Parathyroid adenoma (tissue), 2 donors: ENCODE measurements at regions not wholly inside any gene's neighbourhood (a gene's known extent, or its start where the extent isn't known, plus 50 kb on each side); places are given as distances from the start of the nearest gene placed in this dataset.

Experiments
- H2AFZ ChIP-seq: fragments of 300-600 bp; sonication (generic); one replicate; pipeline ENCODE4 v1.7.0; 2017; ENCODE audit warnings: antibody characterized with exemption, mild to moderate bottlenecking
- H3K27ac ChIP-seq: fragments of 300-600 bp; sonication (generic); one replicate; pipeline ENCODE4 v1.7.0; 2017
- H3K27me3 ChIP-seq: fragments of 300-600 bp; sonication (generic); one replicate; pipeline ENCODE4 v1.7.0; 2017; ENCODE audit warnings: low read length; ENCODE audit not compliant: control insufficient read depth, insufficient read depth
- H3K36me3 ChIP-seq: fragments of 300-600 bp; sonication (generic); one replicate; pipeline ENCODE4 v1.7.0; 2017; ENCODE audit warnings: low read length; ENCODE audit not compliant: control insufficient read depth, insufficient read depth
- H3K4me1 ChIP-seq: fragments of 300-600 bp; sonication (generic); one replicate; pipeline ENCODE4 v1.7.0; 2017; ENCODE audit warnings: control low read depth
- H3K4me2 ChIP-seq: fragments of 300-600 bp; sonication (generic); one replicate; pipeline ENCODE4 v1.7.0; 2017; ENCODE audit warnings: low read length
- H3K4me3 ChIP-seq: fragments of 300-600 bp; sonication (generic); one replicate; pipeline ENCODE4 v1.7.0; 2017; ENCODE audit warnings: low read depth, low read length
- H3K79me2 ChIP-seq: fragments of 300-600 bp; sonication (generic); one replicate; pipeline ENCODE4 v1.7.0; 2017; ENCODE audit warnings: control low read depth
- H3K9ac ChIP-seq: fragments of 300-600 bp; sonication (generic); one replicate; pipeline ENCODE4 v1.7.0; 2017; ENCODE audit warnings: mild to moderate bottlenecking
- H3K9me3 ChIP-seq: fragments of 300-600 bp; sonication (generic); one replicate; pipeline ENCODE4 v1.7.0; 2017; ENCODE audit warnings: low read length; ENCODE audit not compliant: control insufficient read depth
- TF ChIP-seq, protein P1 (sequence below): fragments of 300-600 bp; sonication (generic); IDR thresholded peaks from one replicate; pipeline ENCODE4 v1.7.0; 2017; ENCODE audit warnings: antibody characterized with exemption, mild to moderate bottlenecking
- donor health status: primary hyperparathyroidism.

DNA sequence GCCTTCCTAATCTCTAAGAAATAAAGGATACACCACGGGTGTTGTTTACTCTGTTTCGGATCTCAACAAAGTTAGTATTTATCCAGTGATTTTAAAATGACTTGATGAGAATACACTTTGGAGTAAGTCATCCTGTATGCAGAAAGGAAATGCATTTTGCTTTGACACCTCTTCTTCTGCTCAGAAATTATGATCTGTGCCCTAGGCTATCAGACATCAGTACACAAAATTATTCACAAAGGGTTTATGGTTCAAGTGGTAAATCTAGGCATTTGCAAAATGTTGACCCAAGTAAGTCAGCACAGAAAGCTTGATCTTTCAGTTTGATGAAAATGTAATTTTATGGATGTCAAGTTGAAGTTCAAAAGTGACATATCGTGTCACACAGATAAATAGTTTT lies 248.5 kb downstream of the ATP23 start:
- H3K27ac ChIP-seq: no peak overlapping the region
- no peaks in the 10 kb centered on the region for H3K4me1 ChIP-seq
- H3K27me3 ChIP-seq: no peaks in the 10 kb centered on the region
- no peaks in the 10 kb centered on the region for H3K36me3 ChIP-seq
- H2AFZ ChIP-seq: no peak overlapping the region
- H3K79me2 ChIP-seq: no peaks in the 10 kb centered on the region
- H3K9ac ChIP-seq: no peak overlapping the region
- TF ChIP-seq, protein P1, sequence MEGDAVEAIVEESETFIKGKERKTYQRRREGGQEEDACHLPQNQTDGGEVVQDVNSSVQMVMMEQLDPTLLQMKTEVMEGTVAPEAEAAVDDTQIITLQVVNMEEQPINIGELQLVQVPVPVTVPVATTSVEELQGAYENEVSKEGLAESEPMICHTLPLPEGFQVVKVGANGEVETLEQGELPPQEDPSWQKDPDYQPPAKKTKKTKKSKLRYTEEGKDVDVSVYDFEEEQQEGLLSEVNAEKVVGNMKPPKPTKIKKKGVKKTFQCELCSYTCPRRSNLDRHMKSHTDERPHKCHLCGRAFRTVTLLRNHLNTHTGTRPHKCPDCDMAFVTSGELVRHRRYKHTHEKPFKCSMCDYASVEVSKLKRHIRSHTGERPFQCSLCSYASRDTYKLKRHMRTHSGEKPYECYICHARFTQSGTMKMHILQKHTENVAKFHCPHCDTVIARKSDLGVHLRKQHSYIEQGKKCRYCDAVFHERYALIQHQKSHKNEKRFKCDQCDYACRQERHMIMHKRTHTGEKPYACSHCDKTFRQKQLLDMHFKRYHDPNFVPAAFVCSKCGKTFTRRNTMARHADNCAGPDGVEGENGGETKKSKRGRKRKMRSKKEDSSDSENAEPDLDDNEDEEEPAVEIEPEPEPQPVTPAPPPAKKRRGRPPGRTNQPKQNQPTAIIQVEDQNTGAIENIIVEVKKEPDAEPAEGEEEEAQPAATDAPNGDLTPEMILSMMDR: no peak
- H3K4me3 ChIP-seq: no peak overlapping the region
- H3K4me2 ChIP-seq: no peak overlapping the region
- H3K9me3 ChIP-seq: peaks cover 4% of the 10 kb centered on the region

DNA sequence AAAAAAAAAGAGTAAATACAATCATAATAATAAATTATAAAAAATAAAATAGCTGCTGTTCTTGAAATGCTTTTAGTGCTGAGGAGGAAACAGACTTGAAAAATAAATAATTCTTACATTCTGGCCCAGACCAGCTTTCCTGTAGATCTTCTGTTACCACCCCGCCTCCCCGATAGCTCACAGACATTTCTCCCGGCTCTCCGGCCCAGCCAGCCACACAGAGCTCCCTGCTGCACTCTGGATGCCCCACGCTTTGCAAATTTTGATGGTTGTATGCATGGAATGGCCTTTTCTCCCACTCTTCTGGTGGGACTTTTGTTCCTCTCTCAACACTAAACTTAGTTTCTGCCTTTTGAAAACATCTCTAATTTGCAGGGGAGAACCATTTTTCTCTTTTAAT lies 249.3 kb downstream of the ATP23 start:
- H3K27ac ChIP-seq: no peak overlapping the region
- H3K4me3 ChIP-seq: no peak overlapping the region
- H3K9ac ChIP-seq: no peak overlapping the region
- H3K79me2 ChIP-seq: no peaks in the 10 kb centered on the region
- H3K9me3 ChIP-seq: peaks cover 4% of the 10 kb centered on the region
- H2AFZ ChIP-seq: no peak overlapping the region
- H3K4me1 ChIP-seq: no peaks in the 10 kb centered on the region
- TF ChIP-seq, protein P1: no peak
- no peaks in the 10 kb centered on the region for H3K36me3 ChIP-seq
- H3K4me2 ChIP-seq: no peak overlapping the region
- H3K27me3 ChIP-seq: no peaks in the 10 kb centered on the region

DNA sequence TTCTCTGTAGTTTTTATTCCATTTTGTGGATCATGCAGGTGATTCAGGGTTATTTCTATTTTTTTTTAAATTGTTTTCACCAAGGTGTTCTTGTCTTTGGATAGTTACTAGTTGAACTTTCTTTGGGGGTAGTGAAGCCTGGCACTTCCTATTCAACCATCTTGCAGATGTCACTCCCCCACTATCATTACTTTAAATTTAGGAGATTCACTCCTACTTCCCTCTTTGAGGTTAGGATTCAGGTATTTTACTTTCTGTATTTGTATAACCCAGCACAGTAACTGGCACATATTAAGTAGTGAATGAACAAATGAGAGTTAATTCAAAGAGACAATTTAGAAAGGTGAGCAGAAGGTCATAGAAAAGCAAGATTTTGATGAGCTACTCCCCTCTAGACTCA lies 255.6 kb downstream of the ATP23 start:
- Histone ChIP-seq H3K4me2 (no peak overlapping the region), H3K27me3 (no peaks in the 10 kb centered on the region)
- TF ChIP-seq, protein P1: no peak

DNA sequence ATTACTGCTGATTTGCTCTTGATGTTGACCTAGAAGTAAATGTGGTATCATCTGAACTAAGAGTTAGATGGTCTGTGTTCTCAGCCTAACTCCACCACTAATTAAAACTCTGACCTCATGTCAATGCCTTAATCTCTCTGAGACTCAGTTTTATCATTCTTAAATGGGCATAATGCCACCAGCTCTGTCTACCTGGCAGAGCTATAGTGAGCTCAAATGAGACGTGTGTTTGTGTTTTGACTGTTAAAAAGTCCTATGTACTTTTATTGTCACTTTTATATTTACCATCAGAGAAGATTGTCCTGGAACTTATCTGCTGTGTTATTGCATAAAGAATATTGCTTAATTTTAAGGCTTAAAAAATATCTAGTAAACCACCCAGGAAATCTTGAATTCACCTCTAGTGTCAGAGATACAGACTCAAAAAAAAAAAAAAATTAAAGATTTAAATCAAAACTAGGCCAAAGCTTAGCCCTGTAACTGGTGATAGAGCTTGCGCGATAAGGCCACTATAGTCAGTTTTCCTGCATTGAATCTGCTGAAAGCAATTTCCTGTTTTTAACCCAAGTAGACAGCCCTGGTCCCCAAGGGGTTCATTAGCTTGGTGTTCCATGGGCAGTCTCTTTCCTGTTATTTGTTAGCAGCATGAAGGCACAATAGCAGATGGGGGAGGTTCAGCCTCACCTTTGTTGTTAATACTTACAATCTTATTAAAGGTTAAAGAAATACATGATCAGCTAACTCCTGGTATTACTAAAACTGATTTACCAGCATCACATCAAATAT lies 261.8 kb downstream of the ATP23 start:
- no peak overlapping the region for H3K27ac ChIP-seq
- H3K9ac ChIP-seq: no peak overlapping the region
- no peaks in the 10 kb centered on the region for H3K79me2 ChIP-seq
- H3K4me3 ChIP-seq: no peak overlapping the region
- no peak overlapping the region for H3K4me2 ChIP-seq
- H3K27me3 ChIP-seq: no peaks in the 10 kb centered on the region
- no peak overlapping the region for H2AFZ ChIP-seq
- H3K9me3 ChIP-seq: no peaks in the 10 kb centered on the region
- TF ChIP-seq, protein P1: no peak
- no peaks in the 10 kb centered on the region for H3K4me1 ChIP-seq
- H3K36me3 ChIP-seq: no peaks in the 10 kb centered on the region

More for the DNA sequence above, 255.6 kb downstream of the ATP23 start:
- Histone ChIP-seq H2AFZ (no peak overlapping the region), H3K9ac (no peak overlapping the region), H3K27ac (no peak overlapping the region), H3K9me3 (peaks cover 3% of the 10 kb centered on the region), H3K4me3 (no peak overlapping the region), H3K79me2 (no peaks in the 10 kb centered on the region), H3K36me3 (no peaks in the 10 kb centered on the region), H3K4me1 (no peaks in the 10 kb centered on the region)

DNA sequence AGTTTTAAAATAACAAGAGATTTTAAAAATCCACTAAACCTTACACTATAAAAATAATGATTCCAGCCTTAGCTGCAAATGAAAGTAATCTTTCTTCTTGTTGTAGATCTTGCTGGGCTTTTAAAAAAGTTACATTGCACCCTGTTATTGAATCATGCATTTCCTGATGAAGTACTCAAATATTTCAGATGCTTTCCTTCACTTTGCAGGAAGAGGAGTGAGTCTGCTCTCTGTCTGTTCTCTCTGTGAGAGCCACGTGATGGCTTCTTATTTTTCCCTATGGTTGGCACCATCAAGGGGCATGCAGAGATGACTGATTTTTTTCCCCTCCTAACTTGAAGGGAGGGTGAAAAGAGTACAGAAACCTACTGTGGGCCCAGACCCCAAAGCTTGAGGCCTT lies 262.7 kb downstream of the ATP23 start:
- Histone ChIP-seq H2AFZ (no peak overlapping the region), H3K79me2 (no peaks in the 10 kb centered on the region), H3K36me3 (no peaks in the 10 kb centered on the region), H3K9ac (no peak overlapping the region), H3K9me3 (no peaks in the 10 kb centered on the region), H3K4me3 (no peak overlapping the region), H3K27ac (no peak overlapping the region), H3K4me2 (no peak overlapping the region), H3K27me3 (no peaks in the 10 kb centered on the region), H3K4me1 (no peaks in the 10 kb centered on the region)
- TF ChIP-seq, protein P1: no peak
